GM18951 (cell line): ENCODE measurements at regions not wholly inside any gene's neighbourhood (a gene's known extent, or its start where the extent isn't known, plus 50 kb on each side); places are given as distances from the start of the nearest gene placed in this dataset.

Experiments
- POLR2A ChIP-seq: IDR thresholded peaks from 4 replicates; pipeline ENCODE4 v1.6.1; 2011; ENCODE audit warnings: mild to moderate bottlenecking; ENCODE audit not compliant: insufficient read length, insufficient read depth; ENCODE audit errors: extremely low read depth
- in situ Hi-C: fragments of 300-500 bp; cut with MboI; formaldehyde crosslinking; loops from one replicate; pipeline ENCODE4 v1.12.0; 2022; ENCODE audit warnings: low sequenced_read_pairs, mixed read lengths, inconsistent platforms; ENCODE audit not compliant: unreplicated experiment

- no peak for TF ChIP-seq POLR2A
- in situ Hi-C loops, result no loop called here
Observed at GRCh38 chr1:199184180-199184579, 545.3 kb downstream of the PTPRC start.

DNA sequence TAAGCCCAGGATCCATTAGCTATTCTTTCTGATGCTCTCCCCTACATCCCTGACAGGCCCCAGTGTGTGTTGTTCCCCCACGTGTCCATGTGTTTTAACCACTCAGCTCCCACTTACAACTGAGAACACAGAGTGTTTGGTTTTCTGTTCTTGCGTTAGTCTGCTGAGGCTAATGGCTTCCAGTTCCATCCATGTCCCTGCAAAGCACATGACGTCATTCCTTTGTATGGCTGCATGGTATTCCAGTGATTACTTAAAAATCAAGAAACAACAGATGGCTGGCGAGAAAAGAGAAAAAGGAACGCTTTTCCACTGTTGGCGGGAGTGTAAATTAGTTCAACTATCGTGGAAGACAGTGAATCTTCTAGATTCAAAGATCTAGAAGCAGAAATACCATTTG is 556.0 kb downstream of the PTPRC start:
- TF ChIP-seq POLR2A, result no peak
- in situ Hi-C loops, result no loop called here

- in situ Hi-C loops, result no loop called here
- TF ChIP-seq POLR2A, result no peak
Observed at GRCh38 chr1:199197695-199198094, 558.9 kb downstream of the PTPRC start.

DNA sequence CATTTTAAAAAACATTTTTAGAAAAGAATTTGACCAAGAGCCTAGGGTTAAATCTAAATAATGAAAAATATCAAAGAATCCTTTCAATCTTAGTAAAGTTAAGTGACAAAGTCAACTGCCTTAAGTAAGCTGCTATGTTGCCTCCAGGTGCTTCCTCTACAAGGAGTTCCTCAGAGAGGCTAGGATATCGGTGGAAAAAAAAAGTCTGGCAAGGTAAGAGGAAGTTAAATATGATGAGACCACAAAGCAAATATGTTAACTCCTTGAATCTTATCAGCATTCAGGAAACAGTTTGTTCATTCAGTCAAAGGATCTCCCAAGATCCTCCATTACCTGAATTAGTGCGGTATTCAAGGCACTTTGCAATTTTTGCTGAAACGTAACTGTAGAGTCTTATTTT is 563.5 kb downstream of the PTPRC start:
- in situ Hi-C loops, result no loop called here
- TF ChIP-seq POLR2A, result no peak

- no peak for TF ChIP-seq POLR2A
- in situ Hi-C loops, result no loop called here
Observed at GRCh38 chr1:199204231-199204630, 565.4 kb downstream of the PTPRC start.

DNA sequence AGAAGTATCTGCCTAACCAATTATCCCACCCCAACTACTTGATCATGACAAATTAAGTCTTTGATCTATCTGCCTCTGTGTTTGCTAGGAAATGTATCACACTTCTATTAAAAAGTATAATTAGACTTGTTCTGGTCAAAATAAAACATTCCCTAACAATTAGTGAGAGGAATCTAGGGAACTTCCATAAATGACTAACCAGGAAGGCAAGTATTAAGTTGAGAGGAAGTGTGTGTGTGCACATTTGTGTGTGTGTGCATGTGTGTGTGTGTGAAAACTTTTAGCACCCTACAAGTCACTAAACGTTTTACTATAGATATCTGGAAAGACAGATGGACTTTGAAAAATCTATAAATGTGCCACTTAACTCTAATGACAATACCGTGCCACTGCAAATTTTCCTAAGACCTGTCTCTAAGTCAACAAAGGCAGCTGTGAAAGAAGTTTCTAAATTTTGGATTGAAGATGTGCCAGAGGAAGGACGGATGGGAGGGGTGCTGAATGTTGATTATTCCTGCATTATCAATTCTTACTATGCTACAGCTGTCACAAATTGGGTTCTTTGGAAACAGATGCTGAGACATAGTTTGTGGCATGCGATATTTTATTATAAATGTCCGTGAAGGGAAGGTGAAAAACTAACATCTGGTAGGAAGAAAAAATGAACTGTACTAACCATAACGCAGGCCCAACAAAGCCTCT is 567.1 kb downstream of the PTPRC start:
- no peak for TF ChIP-seq POLR2A
- in situ Hi-C loops, result no loop called here

DNA sequence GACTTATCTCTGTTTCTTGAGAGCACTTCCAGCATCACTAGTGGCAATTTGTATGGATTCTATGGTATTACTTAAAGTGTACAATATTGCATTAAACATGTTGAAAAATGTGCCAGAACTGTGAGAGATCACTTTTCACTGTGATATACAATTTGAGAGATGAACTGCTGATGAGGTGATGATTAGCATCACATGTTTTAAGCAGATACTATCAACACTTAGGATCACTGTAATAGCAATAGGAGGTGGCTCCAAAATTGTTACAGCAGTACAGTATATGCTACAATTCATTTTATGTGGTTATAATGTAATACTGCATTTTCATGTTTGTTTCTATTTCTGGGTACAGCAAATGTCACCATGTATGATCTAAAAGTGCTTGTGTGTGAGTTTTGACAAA is 570.0 kb downstream of the PTPRC start:
- TF ChIP-seq POLR2A, result no peak
- in situ Hi-C loops, result no loop called here

- in situ Hi-C loops, result no loop called here
- TF ChIP-seq POLR2A, result no peak
Observed at GRCh38 chr1:199218065-199218464, 579.2 kb downstream of the PTPRC start.

DNA sequence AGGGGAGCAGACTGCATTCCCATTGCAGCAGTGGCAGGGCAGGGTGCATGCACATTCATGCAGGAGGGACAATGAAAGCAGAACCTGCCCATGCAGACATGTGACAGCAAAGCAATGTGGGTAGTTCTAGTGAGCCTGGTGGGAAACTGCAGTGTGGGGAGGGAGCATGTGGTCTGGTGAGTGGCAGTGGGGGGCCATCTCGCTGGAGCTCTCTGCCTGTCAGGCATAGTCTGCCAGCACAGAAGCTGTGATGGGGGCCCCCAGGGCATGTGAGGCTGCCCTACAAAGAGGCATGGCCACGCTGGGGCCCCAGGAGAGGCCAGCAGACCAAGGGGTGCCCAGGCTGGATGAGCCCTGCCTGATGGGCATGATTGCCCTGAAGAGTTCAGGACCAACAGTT is 579.7 kb downstream of the PTPRC start:
- in situ Hi-C loops, result no loop called here
- no peak for TF ChIP-seq POLR2A

- in situ Hi-C loops, result no loop called here
- TF ChIP-seq POLR2A, result no peak
Observed at GRCh38 chr1:199220031-199220430, 581.2 kb downstream of the PTPRC start.

DNA sequence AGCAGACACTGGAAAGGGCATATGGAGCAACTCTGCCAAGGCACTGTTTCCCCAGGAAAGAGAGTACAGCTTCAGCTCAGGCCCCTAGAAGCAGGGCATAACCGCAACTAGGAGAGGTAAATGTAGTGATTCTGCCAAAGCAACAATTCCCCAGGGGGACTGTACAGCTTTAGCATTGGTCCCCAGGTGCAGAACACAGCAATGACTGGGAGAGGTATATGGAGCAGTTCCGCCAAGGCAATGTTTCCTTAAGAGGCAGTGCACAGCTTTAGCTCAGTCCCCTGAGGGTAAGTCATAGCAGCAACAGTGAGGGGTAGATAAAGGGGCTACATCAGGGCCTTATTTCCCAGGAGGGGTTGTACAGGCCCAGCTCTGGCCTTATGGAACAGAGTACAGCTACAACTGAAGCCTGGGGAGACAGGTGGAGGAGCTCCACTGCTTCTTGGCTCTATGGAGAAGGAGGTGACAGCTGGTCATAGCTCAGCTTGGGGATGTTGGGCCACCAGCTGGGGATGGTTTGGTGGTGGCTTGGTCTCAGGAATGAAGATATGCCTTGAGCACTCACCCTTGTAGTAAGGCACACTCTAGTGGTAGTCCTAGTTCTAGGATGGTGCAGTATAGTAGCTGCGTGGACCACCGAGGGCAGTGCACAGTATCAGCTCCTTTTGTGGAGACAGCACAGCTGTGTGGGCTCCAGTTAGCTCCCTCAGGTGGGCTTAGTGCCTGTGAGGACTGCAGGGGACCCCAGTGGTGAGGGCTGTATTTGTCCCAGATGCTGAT is 582.7 kb downstream of the PTPRC start:
- in situ Hi-C loops, result no loop called here

GRCh38 chr1:199223936-199224335 is 585.1 kb downstream of the PTPRC start:
- TF ChIP-seq POLR2A, result no peak
- in situ Hi-C loops, result no loop called here

More for the DNA sequence above, 582.7 kb downstream of the PTPRC start:
- no peak for TF ChIP-seq POLR2A

DNA sequence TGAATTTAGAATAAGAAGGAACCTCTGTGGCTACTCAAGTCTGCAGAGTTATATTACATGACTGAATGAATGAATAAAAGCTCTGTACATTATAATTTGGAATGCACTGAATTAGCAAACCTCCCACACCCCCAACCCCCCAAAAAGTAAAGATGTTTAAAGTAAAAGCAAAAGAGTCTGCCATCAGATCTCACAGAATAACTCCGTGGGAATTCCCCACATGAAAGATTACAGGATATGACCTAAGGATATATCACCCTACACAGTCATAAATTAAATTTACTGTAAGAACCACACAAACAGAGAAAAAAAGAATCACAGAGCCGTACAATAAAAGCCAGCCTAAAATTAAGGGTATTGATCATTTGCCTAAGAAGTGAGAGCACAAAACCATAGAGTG is 587.3 kb downstream of the PTPRC start:
- in situ Hi-C loops, result loop anchor here (25.0 kb wide), 1 partner anchor 464 kb away; no protein-coding TSS in a partner anchor

GRCh38 chr1:199242147-199242546 is 603.3 kb downstream of the PTPRC start:
- in situ Hi-C loops, result loop anchor here (25.0 kb wide), 1 partner anchor 480 kb away; no protein-coding TSS in a partner anchor
- no peak for TF ChIP-seq POLR2A

More for the DNA sequence above, 587.3 kb downstream of the PTPRC start:
- no peak for TF ChIP-seq POLR2A
